MM.1S (cell line): ENCODE measurements at regions not wholly inside any gene's neighbourhood (a gene's known extent, or its start where the extent isn't known, plus 50 kb on each side); places are given as distances from the start of the nearest gene placed in this dataset.

Source experiments
- DNase-seq: peaks from one replicate; pipeline ENCODE4 v3.0.0-alpha.2; 2015
- H2AFZ ChIP-seq: fragments of 300-600 bp; sonication (generic); 2 replicates; pipeline ENCODE4 v1.6.0; 2016; ENCODE audit warnings: antibody characterized with exemption, low read length
- H3F3A ChIP-seq: fragments of 300-600 bp; sonication (generic); 2 replicates; pipeline ENCODE4 v1.6.1; 2016; ENCODE audit warnings: mild to moderate bottlenecking, antibody characterized with exemption, low read length, moderate library complexity, mixed read lengths; ENCODE audit not compliant: insufficient read depth
- H3K27ac ChIP-seq: fragments of 300-600 bp; sonication (generic); 2 replicates; pipeline ENCODE4 v1.5.1; 2016; ENCODE audit warnings: mild to moderate bottlenecking, low read length
- H3K27me3 ChIP-seq: fragments of 300-600 bp; sonication (generic); replicated peaks from 2 replicates; pipeline ENCODE4 v1.6.0; 2016; ENCODE audit warnings: low read length; ENCODE audit not compliant: insufficient read depth
- H3K36me3 ChIP-seq: fragments of 300-600 bp; sonication (generic); replicated peaks from 2 replicates; pipeline ENCODE4 v1.6.1; 2016; ENCODE audit warnings: mild to moderate bottlenecking, low read length, mixed read lengths; ENCODE audit not compliant: insufficient read depth
- H3K4me1 ChIP-seq: fragments of 300-600 bp; sonication (generic); 2 replicates; pipeline ENCODE4 v1.6.1; 2016; ENCODE audit warnings: low read length, mixed read lengths
- H3K4me2 ChIP-seq: fragments of 300-600 bp; sonication (generic); 2 replicates; pipeline ENCODE4 v1.6.0; 2016; ENCODE audit warnings: low read depth, low read length
- H3K4me3 ChIP-seq: fragments of 300-600 bp; sonication (generic); 2 replicates; pipeline ENCODE4 v1.5.1; 2016; ENCODE audit warnings: low read length, mixed read lengths
- H3K79me2 ChIP-seq: fragments of 300-600 bp; sonication (generic); 2 replicates; pipeline ENCODE4 v1.6.1; 2016; ENCODE audit warnings: mixed run types, low read length, mixed read lengths
- H3K9ac ChIP-seq: fragments of 300-600 bp; sonication (generic); 2 replicates; pipeline ENCODE4 v1.6.1; 2016; ENCODE audit warnings: low read length, mixed read lengths
- H3K9me2 ChIP-seq: fragments of 300-600 bp; sonication (generic); replicated peaks from 2 replicates; pipeline ENCODE4 v1.6.1; 2016; ENCODE audit warnings: mild to moderate bottlenecking, low read length, mixed read lengths; ENCODE audit not compliant: insufficient read depth
- H3K9me3 ChIP-seq: fragments of 300-600 bp; sonication (generic); replicated peaks from 2 replicates; pipeline ENCODE4 v1.6.1; 2016; ENCODE audit warnings: mild to moderate bottlenecking, low read length, mixed read lengths; ENCODE audit not compliant: insufficient read depth
- H4K20me1 ChIP-seq: fragments of 300-600 bp; sonication (generic); 2 replicates; pipeline ENCODE4 v1.6.1; 2016; ENCODE audit warnings: mild to moderate bottlenecking, low read length, moderate library complexity, mixed read lengths; ENCODE audit not compliant: insufficient read depth
- EZH2 ChIP-seq: fragments of 300-600 bp; sonication (generic); optimal IDR thresholded peaks from 2 replicates; pipeline ENCODE3; 2017; ENCODE audit warnings: low read depth, mild to moderate bottlenecking, antibody characterized with exemption, low read length, mixed read lengths
- EZH2phosphoT487 ChIP-seq: fragments of 300-600 bp; sonication (generic); IDR thresholded peaks from 2 replicates; pipeline ENCODE4 v1.6.1; 2018; ENCODE audit warnings: antibody characterized with exemption, low read length
- TF ChIP-seq, protein P1 (sequence below): fragments of 300-600 bp; sonication (generic); IDR thresholded peaks from 2 replicates; pipeline ENCODE4 v1.5.1; 2016; ENCODE audit warnings: antibody characterized with exemption, low read length, mixed read lengths

DNA sequence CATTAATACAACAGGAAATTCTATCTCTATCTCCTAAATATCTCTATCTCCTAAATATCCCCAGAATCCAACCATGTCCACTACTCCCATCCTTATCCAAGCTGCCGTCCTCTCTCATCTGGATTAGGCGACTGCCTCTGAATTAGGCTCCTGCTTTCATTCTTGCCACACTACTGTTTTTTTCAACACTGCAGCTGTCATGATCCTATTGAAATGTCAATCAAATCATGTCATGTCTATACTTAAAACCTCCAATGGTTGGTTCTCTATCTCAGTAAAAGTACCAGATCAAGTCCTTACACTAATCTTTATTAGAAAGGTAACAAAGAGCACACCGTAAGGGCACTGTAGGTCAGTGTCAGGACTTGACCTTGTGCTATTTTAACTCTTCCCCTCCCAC, 82.0 kb upstream of the NFIA start:
- no peak overlapping the region for H3K4me2 ChIP-seq
- no peaks in the 10 kb centered on the region for H3K36me3 ChIP-seq
- H2AFZ ChIP-seq: no peak overlapping the region
- H3K4me1 ChIP-seq: no peaks in the 10 kb centered on the region
- H3K9me2 ChIP-seq: no peaks in the 10 kb centered on the region
- H4K20me1 ChIP-seq: no peaks in the 10 kb centered on the region
- no peak overlapping the region for H3K4me3 ChIP-seq
- H3K79me2 ChIP-seq: no peaks in the 10 kb centered on the region
- H3K9me3 ChIP-seq: no peaks in the 10 kb centered on the region
- DNase-seq: no peak
- no peaks in the 10 kb centered on the region for H3F3A ChIP-seq
- H3K9ac ChIP-seq: no peak overlapping the region
- H3K27me3 ChIP-seq: no peaks in the 10 kb centered on the region
- no peak overlapping the region for H3K27ac ChIP-seq
- no peak for TF ChIP-seq EZH2
- no peak for TF ChIP-seq EZH2phosphoT487
- TF ChIP-seq, protein P1, sequence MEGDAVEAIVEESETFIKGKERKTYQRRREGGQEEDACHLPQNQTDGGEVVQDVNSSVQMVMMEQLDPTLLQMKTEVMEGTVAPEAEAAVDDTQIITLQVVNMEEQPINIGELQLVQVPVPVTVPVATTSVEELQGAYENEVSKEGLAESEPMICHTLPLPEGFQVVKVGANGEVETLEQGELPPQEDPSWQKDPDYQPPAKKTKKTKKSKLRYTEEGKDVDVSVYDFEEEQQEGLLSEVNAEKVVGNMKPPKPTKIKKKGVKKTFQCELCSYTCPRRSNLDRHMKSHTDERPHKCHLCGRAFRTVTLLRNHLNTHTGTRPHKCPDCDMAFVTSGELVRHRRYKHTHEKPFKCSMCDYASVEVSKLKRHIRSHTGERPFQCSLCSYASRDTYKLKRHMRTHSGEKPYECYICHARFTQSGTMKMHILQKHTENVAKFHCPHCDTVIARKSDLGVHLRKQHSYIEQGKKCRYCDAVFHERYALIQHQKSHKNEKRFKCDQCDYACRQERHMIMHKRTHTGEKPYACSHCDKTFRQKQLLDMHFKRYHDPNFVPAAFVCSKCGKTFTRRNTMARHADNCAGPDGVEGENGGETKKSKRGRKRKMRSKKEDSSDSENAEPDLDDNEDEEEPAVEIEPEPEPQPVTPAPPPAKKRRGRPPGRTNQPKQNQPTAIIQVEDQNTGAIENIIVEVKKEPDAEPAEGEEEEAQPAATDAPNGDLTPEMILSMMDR: no peak

DNA sequence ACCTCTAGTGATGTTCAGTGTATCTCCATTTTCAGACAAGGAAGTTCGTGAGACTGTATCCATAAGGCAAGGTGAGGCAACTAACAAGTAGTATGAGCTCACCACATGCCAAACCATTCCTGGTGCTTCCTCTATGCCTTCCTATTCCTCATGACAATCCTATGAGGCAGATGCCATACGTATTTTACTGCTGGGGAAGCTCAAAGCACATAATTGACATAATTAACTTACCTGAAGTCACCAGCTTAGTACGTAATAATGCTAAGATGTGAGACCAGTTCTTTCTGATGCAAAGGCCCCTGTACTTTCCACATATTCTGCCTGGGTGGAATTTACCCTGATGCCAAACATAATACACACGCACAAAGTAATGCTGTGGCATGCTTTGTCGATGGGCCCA, 83.6 kb upstream of the NFIA start:
- no peaks in the 10 kb centered on the region for H3K9me3 ChIP-seq
- TF ChIP-seq, protein P1: no peak
- TF ChIP-seq EZH2phosphoT487 (no peak), EZH2 (no peak)
- H3K36me3 ChIP-seq: no peaks in the 10 kb centered on the region
- DNase-seq: no peak
- H3K27me3 ChIP-seq: no peaks in the 10 kb centered on the region
- H3K4me1 ChIP-seq: no peaks in the 10 kb centered on the region
- no peaks in the 10 kb centered on the region for H3K79me2 ChIP-seq
- H3K27ac ChIP-seq: no peak overlapping the region
- H3F3A ChIP-seq: no peaks in the 10 kb centered on the region
- H3K4me3 ChIP-seq: no peak overlapping the region
- no peaks in the 10 kb centered on the region for H4K20me1 ChIP-seq
- no peak overlapping the region for H3K9ac ChIP-seq
- no peaks in the 10 kb centered on the region for H3K9me2 ChIP-seq
- no peak overlapping the region for H2AFZ ChIP-seq
- H3K4me2 ChIP-seq: no peak overlapping the region

DNA sequence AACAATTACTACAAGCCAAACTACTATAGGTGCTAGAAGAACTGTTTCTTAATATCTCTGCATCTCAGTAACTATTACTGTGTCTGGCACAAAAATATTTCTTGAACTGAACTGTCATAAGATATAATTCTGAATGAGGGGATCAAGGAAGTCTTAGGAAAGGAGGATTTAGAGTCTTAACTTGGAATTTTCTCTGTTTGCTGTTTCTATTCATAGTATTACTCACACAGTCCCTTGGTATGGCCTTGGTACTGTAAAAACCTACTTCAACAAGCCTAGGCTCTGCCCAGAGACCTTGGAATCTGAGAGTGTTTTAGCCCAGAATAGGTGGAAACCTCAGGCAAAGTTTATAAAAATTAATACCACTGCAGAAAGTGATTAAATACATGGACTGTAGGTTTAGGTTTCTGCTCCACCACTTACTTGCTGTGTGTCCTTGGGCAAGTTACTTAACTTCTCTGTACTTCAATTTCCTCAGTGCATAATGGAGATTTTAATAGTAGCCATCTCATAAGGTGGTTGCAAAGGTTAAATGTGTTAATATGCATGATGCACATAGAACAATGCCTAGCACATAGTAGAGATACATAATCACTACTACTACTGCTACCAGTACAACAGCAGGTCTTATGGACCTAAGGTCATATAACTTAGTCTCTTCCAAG, 87.4 kb upstream of the NFIA start:
- Histone ChIP-seq H3K4me2 (no peak overlapping the region), H3K27ac (no peak overlapping the region), H3K4me3 (no peak overlapping the region), H3K9ac (no peak overlapping the region), H3K27me3 (no peaks in the 10 kb centered on the region), H4K20me1 (no peaks in the 10 kb centered on the region), H2AFZ (no peak overlapping the region), H3K36me3 (no peaks in the 10 kb centered on the region), H3K79me2 (no peaks in the 10 kb centered on the region), H3K4me1 (no peaks in the 10 kb centered on the region), H3F3A (no peaks in the 10 kb centered on the region), H3K9me3 (no peaks in the 10 kb centered on the region), H3K9me2 (no peaks in the 10 kb centered on the region)
- no peak for DNase-seq
- TF ChIP-seq EZH2: no peak
- no peak for TF ChIP-seq EZH2phosphoT487
- TF ChIP-seq, protein P1: no peak
